DND-41 (cell line): ENCODE measurements at regions not wholly inside any gene's neighbourhood (a gene's known extent, or its start where the extent isn't known, plus 50 kb on each side); places are given as distances from the start of the nearest gene placed in this dataset.

Source experiments
- ATAC-seq: fragments of 200-7000 bp; cut with Tn5 transposase; 3 replicates; pipeline ENCODE4 v1.9.1; 2021; ENCODE audit warnings: low read depth; ENCODE audit not compliant: insufficient read depth
- DNase-seq: peaks from one replicate; pipeline ENCODE4 v3.0.0-alpha.2; 2020
- H2AFZ ChIP-seq: 2 replicates; pipeline ENCODE4 v1.6.0; 2012; ENCODE audit warnings: low read depth, low read length
- H3K27ac ChIP-seq: 2 replicates; pipeline ENCODE4 v1.5.1; 2012; ENCODE audit warnings: low read length, inconsistent platforms
- H3K27me3 ChIP-seq: fragments of 200-600 bp; sonication (generic); 2 replicates; pipeline ENCODE4 v1.6.0; 2012; ENCODE audit warnings: low read length, mild to moderate bottlenecking, inconsistent platforms; ENCODE audit not compliant: insufficient read depth, poor library complexity
- H3K36me3 ChIP-seq: 2 replicates; pipeline ENCODE4 v1.5.1; 2012; ENCODE audit warnings: low read length, inconsistent platforms; ENCODE audit not compliant: insufficient read depth
- H3K4me1 ChIP-seq: 2 replicates; pipeline ENCODE4 v1.5.1; 2012; ENCODE audit warnings: mild to moderate bottlenecking, low read length; ENCODE audit not compliant: insufficient read depth
- H3K4me2 ChIP-seq: 2 replicates; pipeline ENCODE4 v1.6.0; 2012; ENCODE audit warnings: mild to moderate bottlenecking, moderate library complexity, low read length, inconsistent platforms; ENCODE audit not compliant: insufficient read depth
- H3K4me3 ChIP-seq, 2 experiments: fragments of 200-600 bp in 1 of 2; shearing (Covaris generic) in 1 of 2; 2 replicates each; pipeline ENCODE4 v1.5.1; 2012 to 2016; ENCODE audit warnings: inconsistent platforms in 2 of 2, low read length in 2 of 2, mild to moderate bottlenecking in 2 of 2, low read depth in 1 of 2, moderate library complexity in 1 of 2
- H3K79me2 ChIP-seq: 2 replicates; pipeline ENCODE4 v1.6.0; 2012; ENCODE audit warnings: low read length, inconsistent platforms; ENCODE audit not compliant: insufficient read depth
- H3K9ac ChIP-seq: 2 replicates; pipeline ENCODE4 v1.6.0; 2012; ENCODE audit warnings: low read depth, mild to moderate bottlenecking, inconsistent platforms, low read length, moderate library complexity
- H3K9me3 ChIP-seq: 2 replicates; pipeline ENCODE4 v1.5.1; 2012; ENCODE audit warnings: low read length, moderate library complexity, mild to moderate bottlenecking, inconsistent platforms; ENCODE audit not compliant: insufficient read depth, severe bottlenecking
- H4K20me1 ChIP-seq: 2 replicates; pipeline ENCODE4 v1.6.0; 2012; ENCODE audit warnings: low read length; ENCODE audit not compliant: insufficient read depth
- CTCF ChIP-seq: IDR thresholded peaks from 2 replicates; pipeline ENCODE4 v1.5.1; 2012; ENCODE audit warnings: borderline replicate concordance, low read length, moderate library complexity, mild to moderate bottlenecking; ENCODE audit not compliant: poor library complexity, severe bottlenecking; ENCODE audit errors: extremely low read depth
- EZH2 ChIP-seq: IDR thresholded peaks from 3 replicates; pipeline ENCODE4 v1.6.1; 2012; ENCODE audit warnings: borderline replicate concordance, low read depth, mild to moderate bottlenecking, moderate library complexity, low read length, inconsistent platforms; ENCODE audit not compliant: severe bottlenecking

GRCh38 chr10:44510379-44511115, 125.7 kb upstream of the CXCL12 start:
- ATAC-seq, result no peak
- no peak overlapping the region for H3K27ac ChIP-seq

DNA sequence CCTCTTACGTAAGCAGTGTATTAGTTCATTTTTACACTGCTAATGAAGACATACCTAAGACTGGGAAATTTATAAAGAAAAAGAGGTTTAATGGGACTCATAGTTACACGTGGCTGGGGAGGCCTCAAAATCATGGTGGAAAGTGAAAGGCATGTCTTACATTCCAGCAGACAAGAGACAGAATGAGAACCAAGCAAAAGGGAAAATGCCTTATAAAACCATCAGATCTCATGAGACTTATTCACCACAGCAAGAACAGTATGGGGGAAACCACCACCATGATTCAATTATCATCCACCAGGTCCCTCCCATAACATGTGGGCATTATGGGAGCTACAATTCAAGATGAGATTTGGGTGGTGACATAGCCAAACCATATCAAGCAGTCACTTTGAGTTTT, 126.3 kb upstream of the CXCL12 start:
- ATAC-seq (no peak), DNase-seq (no peak)
- Histone ChIP-seq H3K9ac (no peak overlapping the region), H3K27ac (no peak overlapping the region), H3K79me2 (no peaks in the 10 kb centered on the region), H3K27me3 (peaks cover 3% of the 10 kb centered on the region), H4K20me1 (no peaks in the 10 kb centered on the region), H2AFZ (no peak overlapping the region), H3K9me3 (no peaks in the 10 kb centered on the region), H3K36me3 (no peaks in the 10 kb centered on the region), H3K4me3 (no peak overlapping the region), H3K4me2 (no peak overlapping the region), H3K4me1 (no peaks in the 10 kb centered on the region)
- TF ChIP-seq EZH2, result no peak
- no peak for TF ChIP-seq CTCF

More at GRCh38 chr10:44510379-44511115, 125.7 kb upstream of the CXCL12 start:
- Histone ChIP-seq H3K36me3 (no peaks in the 10 kb centered on the region), H4K20me1 (no peaks in the 10 kb centered on the region), H3K27me3 (peaks cover 3% of the 10 kb centered on the region), H3K4me2 (no peak overlapping the region), H3K4me3 (no peak overlapping the region), H3K9me3 (no peaks in the 10 kb centered on the region), H3K79me2 (no peaks in the 10 kb centered on the region), H2AFZ (no peak overlapping the region), H3K4me1 (no peaks in the 10 kb centered on the region), H3K9ac (no peak overlapping the region)
- no peak for TF ChIP-seq EZH2
- TF ChIP-seq CTCF, result no peak
- no peak for DNase-seq

GRCh38 chr10:44511601-44512000, 126.7 kb upstream of the CXCL12 start:
- Histone ChIP-seq H3K4me1 (no peaks in the 10 kb centered on the region), H3K4me3 (no peak overlapping the region), H3K9me3 (no peaks in the 10 kb centered on the region), H3K79me2 (no peaks in the 10 kb centered on the region), H3K27me3 (peaks cover 3% of the 10 kb centered on the region), H4K20me1 (no peaks in the 10 kb centered on the region), H2AFZ (no peak overlapping the region), H3K36me3 (no peaks in the 10 kb centered on the region), H3K9ac (no peak overlapping the region), H3K27ac (no peak overlapping the region), H3K4me2 (no peak overlapping the region)
- TF ChIP-seq EZH2 (no peak), CTCF (no peak)
- ATAC-seq, result no peak
- no peak for DNase-seq
